GM12873 (cell line): ENCODE measurements at regions not wholly inside any gene's neighbourhood (a gene's known extent, or its start where the extent isn't known, plus 50 kb on each side); places are given as distances from the start of the nearest gene placed in this dataset.

Experiments used
- TF ChIP-seq, protein P1 (sequence below): IDR thresholded peaks from 2 replicates; pipeline ENCODE4 v1.5.1; 2012; ENCODE audit warnings: low read depth, mild to moderate bottlenecking, moderate library complexity, low read length, control low read depth; ENCODE audit not compliant: insufficient read depth; ENCODE audit errors: missing control alignments

- TF ChIP-seq, protein P1, sequence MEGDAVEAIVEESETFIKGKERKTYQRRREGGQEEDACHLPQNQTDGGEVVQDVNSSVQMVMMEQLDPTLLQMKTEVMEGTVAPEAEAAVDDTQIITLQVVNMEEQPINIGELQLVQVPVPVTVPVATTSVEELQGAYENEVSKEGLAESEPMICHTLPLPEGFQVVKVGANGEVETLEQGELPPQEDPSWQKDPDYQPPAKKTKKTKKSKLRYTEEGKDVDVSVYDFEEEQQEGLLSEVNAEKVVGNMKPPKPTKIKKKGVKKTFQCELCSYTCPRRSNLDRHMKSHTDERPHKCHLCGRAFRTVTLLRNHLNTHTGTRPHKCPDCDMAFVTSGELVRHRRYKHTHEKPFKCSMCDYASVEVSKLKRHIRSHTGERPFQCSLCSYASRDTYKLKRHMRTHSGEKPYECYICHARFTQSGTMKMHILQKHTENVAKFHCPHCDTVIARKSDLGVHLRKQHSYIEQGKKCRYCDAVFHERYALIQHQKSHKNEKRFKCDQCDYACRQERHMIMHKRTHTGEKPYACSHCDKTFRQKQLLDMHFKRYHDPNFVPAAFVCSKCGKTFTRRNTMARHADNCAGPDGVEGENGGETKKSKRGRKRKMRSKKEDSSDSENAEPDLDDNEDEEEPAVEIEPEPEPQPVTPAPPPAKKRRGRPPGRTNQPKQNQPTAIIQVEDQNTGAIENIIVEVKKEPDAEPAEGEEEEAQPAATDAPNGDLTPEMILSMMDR, result no peak
These were observed 62.8 kb upstream of the YWHAQ start for GRCh38 chr2:9693646-9694045.

DNA sequence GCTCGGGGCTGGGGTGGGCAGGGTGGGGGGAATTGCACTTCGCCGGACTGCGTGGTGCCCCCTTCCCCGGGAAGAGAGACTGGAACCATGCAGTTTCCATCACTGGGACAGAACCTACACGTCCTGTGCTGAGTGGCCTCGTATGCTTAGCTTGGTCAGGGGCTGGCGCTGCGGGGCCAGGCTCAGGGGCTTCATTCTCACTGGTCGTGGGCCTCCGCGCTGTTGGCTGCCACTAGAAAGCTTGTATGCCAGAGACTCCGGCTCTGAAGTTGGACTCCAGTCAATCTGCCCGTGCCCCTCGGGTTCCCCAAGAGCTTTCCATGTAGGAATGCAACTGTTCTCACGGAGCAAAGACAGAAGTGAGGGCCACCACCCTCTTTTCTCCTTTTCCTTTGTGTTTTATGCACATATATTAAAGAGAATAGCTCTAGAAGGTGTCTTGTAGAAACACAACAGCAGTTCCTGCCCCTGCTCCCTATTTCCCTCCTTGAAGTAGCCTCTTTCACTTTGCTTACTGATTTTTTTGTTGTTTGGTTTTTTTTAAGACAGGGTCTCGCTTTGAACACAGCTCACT, 64.0 kb upstream of the YWHAQ start:
- TF ChIP-seq, protein P1, result no peak

DNA sequence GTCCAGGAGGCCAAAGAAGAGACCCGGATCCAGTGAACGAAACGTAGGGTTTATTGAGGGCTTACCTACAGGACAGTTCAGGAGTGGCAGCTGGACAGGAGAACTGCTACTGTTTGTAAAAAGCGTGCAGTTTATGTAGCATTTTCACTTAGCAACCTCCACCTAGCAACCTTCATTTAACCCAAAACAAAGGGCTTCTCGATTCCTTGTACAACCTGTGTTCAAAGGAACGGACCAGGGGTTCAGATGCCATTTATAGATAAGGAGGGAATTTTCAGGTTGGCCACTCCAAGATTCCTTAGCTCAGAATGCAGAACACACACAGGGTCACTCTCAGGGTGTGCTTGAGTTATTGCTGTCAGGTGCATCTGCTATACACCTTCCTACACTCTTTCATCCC, 65.1 kb upstream of the YWHAQ start:
- TF ChIP-seq, protein P1, result no peak

DNA sequence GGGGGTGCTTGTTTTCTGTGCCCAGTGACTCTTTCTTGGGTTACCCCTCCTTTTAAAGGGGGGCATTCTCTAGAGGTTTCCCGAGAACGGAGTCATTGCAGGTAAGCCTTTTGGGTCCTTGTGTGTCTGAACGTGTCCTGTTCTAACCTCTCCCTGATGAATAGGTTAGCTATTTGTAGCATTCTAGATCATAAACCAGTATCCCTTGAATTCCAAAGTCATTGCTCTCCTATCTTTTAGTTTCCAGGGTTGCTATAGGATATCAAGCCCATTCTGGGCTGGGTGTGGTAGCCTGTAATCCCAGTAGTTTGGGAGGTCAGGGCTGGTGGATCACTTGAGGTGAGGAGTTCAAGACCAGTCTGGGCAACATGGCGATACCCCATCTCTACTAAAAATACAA, 65.9 kb upstream of the YWHAQ start:
- TF ChIP-seq, protein P1, result no peak

DNA sequence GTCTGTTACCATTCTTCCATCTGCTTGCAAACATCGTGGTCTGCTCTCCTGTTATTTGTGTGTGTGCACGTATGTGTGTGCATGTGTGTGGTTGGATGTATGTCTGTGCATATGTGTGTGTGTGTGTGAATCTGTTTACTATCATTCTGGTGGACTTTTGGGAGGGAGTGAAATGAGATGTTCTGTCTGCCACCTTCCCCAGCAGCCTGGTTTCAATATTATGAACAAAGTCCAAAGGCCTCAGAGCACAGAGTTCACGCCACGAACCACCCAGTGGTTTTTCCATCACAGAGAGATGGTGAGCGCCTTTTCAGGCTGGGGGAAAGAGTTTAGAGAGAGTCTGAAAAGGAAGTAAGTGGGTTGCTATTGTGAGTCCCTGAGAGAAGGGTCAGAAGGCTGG, 67.1 kb upstream of the YWHAQ start:
- TF ChIP-seq, protein P1, result no peak

DNA sequence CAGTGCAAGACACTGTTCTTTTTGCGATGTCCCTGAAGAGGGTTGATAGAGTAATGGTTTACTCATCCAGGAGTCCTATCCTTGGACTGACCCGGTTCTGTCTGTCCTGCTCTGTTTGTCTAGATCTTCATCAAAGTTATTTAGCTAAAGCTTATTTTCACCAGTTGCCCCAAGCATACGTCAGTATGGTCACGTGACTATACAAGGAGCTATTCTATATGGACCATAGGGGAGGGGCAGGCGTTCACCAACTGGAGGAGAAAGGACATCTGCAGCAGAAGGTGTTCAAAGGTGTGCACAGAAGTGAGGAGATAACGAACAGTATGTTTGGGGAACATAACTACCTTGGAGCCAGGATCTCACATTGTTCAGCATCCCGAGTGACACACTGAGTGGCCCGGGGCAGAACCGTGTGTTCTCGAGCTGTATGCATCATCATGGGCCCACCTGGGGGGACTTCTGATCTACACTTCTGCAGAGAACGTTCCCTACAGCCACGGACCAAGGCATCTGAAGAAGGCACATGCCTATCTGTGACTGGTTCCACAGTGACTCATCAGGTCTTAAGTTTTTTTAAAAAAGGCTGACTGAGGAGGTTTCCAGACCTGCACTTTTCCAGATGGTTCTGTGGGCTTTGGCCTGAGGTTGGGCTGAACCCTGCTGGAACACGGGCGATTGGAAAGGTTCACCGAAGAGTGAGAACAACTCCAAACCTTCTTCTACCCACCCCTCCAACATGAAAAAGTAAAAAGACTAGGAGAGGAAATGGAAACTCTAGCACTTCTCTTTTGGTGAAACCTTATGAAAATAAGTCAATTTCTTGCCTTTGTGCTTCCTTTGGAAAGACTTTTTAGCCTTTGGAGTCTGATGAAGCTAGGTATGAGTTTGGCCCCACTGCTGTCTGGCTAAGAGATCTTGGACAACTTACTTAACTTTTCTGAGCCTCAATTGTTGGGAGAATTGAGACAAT, 68.6 kb upstream of the YWHAQ start:
- TF ChIP-seq, protein P1, result no peak

GRCh38 chr2:9700109-9700495, 69.3 kb upstream of the YWHAQ start:
- TF ChIP-seq, protein P1, result no peak
